Epithelial cell of proximal tubule (primary cell): ENCODE measurements at regions not wholly inside any gene's neighbourhood (a gene's known extent, or its start where the extent isn't known, plus 50 kb on each side); places are given as distances from the start of the nearest gene placed in this dataset.
A peak's percentile ranks its signal among the peaks of the same experiment; 100 is the strongest.

Experiments used
- DNase-seq: peaks from one replicate; pipeline ENCODE4 v3.0.0-alpha.2; 2011; ENCODE audit warnings: low read depth
- H3K4me3 ChIP-seq: 2 replicates; pipeline ENCODE4 v1.5.1; 2011; ENCODE audit warnings: low read depth, mild to moderate bottlenecking, low read length
- CTCF ChIP-seq: conservative IDR thresholded peaks from 2 replicates; pipeline ENCODE4 v1.5.1; 2012; ENCODE audit warnings: low read depth, mild to moderate bottlenecking, low read length

- no peak overlapping the region for H3K4me3 ChIP-seq
- no peak for DNase-seq
Measured at GRCh38 chr1:55282058-55282457, 66.9 kb upstream of the USP24 start.

GRCh38 chr1:55280731-55281130 lies 65.6 kb upstream of the USP24 start:
- DNase-seq: no peak
- H3K4me3 ChIP-seq: no peak overlapping the region
- no peak for TF ChIP-seq CTCF

More at GRCh38 chr1:55282058-55282457, 66.9 kb upstream of the USP24 start:
- TF ChIP-seq CTCF: no peak

- DNase-seq: no peak
- TF ChIP-seq CTCF: no peak
- no peak overlapping the region for H3K4me3 ChIP-seq
Measured at GRCh38 chr1:55279627-55280026, 64.5 kb upstream of the USP24 start.

- no peak overlapping the region for H3K4me3 ChIP-seq
- TF ChIP-seq CTCF: no peak
- DNase-seq: no peak
Measured at GRCh38 chr1:55278378-55278777, 63.2 kb upstream of the USP24 start.

- TF ChIP-seq CTCF: peak; percentile 85
- DNase-seq: peak; percentile 16
- no peak overlapping the region for H3K4me3 ChIP-seq
Measured at GRCh38 chr1:55277377-55278130, 62.4 kb upstream of the USP24 start.

- TF ChIP-seq CTCF: no peak
- no peak for DNase-seq
- no peak overlapping the region for H3K4me3 ChIP-seq
Measured at GRCh38 chr1:55276671-55277376, 61.7 kb upstream of the USP24 start.
